ENCODE measurements at regions not wholly inside any gene's neighbourhood (a gene's known extent, or its start where the extent isn't known, plus 50 kb on each side); places are given as distances from the start of the nearest gene placed in this dataset.

DNA sequence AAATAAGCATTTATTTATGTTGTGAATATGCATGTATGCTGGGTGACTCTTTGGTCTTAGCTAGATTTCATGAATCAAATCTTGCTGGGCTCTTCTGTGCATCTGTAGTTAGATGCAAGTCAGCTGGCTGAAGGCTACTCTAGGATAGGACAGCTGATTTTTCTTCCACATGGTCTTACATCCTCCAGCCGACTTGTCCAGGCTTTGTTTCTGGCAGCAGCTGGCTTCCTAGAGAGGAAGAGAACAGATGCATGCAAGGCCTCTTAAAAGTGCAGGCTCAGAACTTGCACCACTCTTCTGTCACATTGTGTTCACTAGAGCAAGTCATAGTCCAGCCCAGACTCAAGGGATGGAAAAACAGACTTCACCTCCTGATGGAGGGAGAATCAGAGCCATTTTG lies 435.4 kb upstream of the STXBP6 start:
- DNase-seq: no peak
- TF ChIP-seq TAF1 (IDR thresholded peaks at IDR 0.05; ENCODE audit: borderline replicate concordance, low read depth, low read length) (no peak), YY1 (IDR thresholded peaks at IDR 0.05; ENCODE audit: low read depth) (no peak), NFIC (IDR thresholded peaks at IDR 0.05; ENCODE audit: borderline replicate concordance) (no peak), RFX5 (IDR thresholded peaks at IDR 0.05; ENCODE audit: low read length) (no peak), TCF12 (IDR thresholded peaks at IDR 0.05) (no peak)
- Histone ChIP-seq H3K4me2 (no peak overlapping the region), H3K4me3 (ENCODE audit: low read depth in 2 of 2, low read length in 1 of 2) (no peak overlapping the region), H3K9me3 (no peaks in the 10 kb centered on the region), H3K79me2 (ENCODE audit: insufficient read depth) (no peaks in the 10 kb centered on the region), H3F3A (replicated peaks; ENCODE audit: insufficient read depth) (no peaks in the 10 kb centered on the region), H3K27ac (ENCODE audit: low read depth in 2 of 2, low read length in 1 of 2) (no peak overlapping the region), H3K9ac (no peak overlapping the region), H3K27me3 (ENCODE audit: insufficient read depth) (no peaks in the 10 kb centered on the region), H3K36me3 (replicated peaks in 1 of 2; ENCODE audit: control insufficient read depth in 1 of 2, insufficient read depth in 2 of 2, low read length in 1 of 2) (no peaks in the 10 kb centered on the region), H2AFZ (ENCODE audit: low read depth) (no peak overlapping the region), H4K20me1 (ENCODE audit: insufficient read depth) (no peaks in the 10 kb centered on the region), H3K4me1 (ENCODE audit: control insufficient read depth in 1 of 2, insufficient read depth in 2 of 2, low read depth in 1 of 2, low read length in 1 of 2) (no peaks in the 10 kb centered on the region), H3K9me2 (no peaks in the 10 kb centered on the region)
- 0% methylated on average over 1 of the region's 1 CpG for WGBS (ENCODE audit: low lambda C conversion rate)
- ChIA-PET POLR2A (no interaction called here), CTCF (no interaction called here)

DNA sequence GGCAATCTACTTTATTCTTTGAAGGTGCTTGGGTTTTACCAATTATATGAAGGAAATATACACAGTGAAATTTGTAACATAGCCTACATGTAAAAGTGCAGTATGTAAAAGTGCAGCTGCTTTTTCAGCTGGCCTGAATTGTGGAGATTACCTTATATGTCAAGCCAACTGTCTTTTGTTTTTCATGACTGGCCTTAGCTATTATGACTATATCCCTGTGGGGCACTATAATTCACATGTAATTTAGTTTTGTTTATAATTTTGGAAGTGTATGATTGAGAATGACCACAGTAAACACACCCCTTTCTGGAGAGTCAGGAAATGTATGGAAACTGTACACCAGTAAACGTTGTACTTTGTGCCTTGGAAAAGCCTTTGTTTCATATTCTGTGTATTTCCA lies 435.0 kb upstream of the STXBP6 start:
- no peaks in the 10 kb centered on the region for H3F3A ChIP-seq (replicated peaks; ENCODE audit: insufficient read depth)
- ChIA-PET POLR2A (no interaction called here), CTCF (interaction anchor here (1.7 kb wide), 1 partner anchor 53 kb away, joined by 6 read pairs; no protein-coding TSS in a partner anchor)
- no peak for DNase-seq
- H3K4me2 ChIP-seq: no peak overlapping the region
- H3K36me3 ChIP-seq (replicated peaks in 1 of 2; ENCODE audit: control insufficient read depth in 1 of 2, insufficient read depth in 2 of 2, low read length in 1 of 2): no peaks in the 10 kb centered on the region
- no peak for TF ChIP-seq GATA2 (CRISPR knock-in tag; IDR thresholded peaks at IDR 0.05)
- TF ChIP-seq TAF1 (IDR thresholded peaks at IDR 0.05; ENCODE audit: borderline replicate concordance, low read depth, low read length): no peak
- TF ChIP-seq FOXM1 (IDR thresholded peaks at IDR 0.05; ENCODE audit: low read depth): no peak
- TF ChIP-seq NRF1 (IDR thresholded peaks at IDR 0.05; ENCODE audit: low read depth, low read length): no peak
- TF ChIP-seq EZH2phosphoT487 (IDR thresholded peaks at IDR 0.05; ENCODE audit: borderline replicate concordance, low read depth): no peak
- TF ChIP-seq, protein P1, sequence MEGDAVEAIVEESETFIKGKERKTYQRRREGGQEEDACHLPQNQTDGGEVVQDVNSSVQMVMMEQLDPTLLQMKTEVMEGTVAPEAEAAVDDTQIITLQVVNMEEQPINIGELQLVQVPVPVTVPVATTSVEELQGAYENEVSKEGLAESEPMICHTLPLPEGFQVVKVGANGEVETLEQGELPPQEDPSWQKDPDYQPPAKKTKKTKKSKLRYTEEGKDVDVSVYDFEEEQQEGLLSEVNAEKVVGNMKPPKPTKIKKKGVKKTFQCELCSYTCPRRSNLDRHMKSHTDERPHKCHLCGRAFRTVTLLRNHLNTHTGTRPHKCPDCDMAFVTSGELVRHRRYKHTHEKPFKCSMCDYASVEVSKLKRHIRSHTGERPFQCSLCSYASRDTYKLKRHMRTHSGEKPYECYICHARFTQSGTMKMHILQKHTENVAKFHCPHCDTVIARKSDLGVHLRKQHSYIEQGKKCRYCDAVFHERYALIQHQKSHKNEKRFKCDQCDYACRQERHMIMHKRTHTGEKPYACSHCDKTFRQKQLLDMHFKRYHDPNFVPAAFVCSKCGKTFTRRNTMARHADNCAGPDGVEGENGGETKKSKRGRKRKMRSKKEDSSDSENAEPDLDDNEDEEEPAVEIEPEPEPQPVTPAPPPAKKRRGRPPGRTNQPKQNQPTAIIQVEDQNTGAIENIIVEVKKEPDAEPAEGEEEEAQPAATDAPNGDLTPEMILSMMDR (IDR thresholded peaks at IDR 0.05): no peak
- no peak for TF ChIP-seq FOSL2 (IDR thresholded peaks at IDR 0.05; ENCODE audit: borderline replicate concordance, low read depth)
- no peak for TF ChIP-seq EP300 (IDR thresholded peaks at IDR 0.05; ENCODE audit: borderline replicate concordance in 1 of 2, low read depth in 1 of 2, low read length in 1 of 2)
- no peak for TF ChIP-seq POLR2AphosphoS5 (IDR thresholded peaks at IDR 0.05; ENCODE audit: low read depth, low read length)
- TF ChIP-seq SIN3A (IDR thresholded peaks at IDR 0.05; ENCODE audit: borderline replicate concordance, low read depth, low read length): no peak
- TF ChIP-seq, protein P2, sequence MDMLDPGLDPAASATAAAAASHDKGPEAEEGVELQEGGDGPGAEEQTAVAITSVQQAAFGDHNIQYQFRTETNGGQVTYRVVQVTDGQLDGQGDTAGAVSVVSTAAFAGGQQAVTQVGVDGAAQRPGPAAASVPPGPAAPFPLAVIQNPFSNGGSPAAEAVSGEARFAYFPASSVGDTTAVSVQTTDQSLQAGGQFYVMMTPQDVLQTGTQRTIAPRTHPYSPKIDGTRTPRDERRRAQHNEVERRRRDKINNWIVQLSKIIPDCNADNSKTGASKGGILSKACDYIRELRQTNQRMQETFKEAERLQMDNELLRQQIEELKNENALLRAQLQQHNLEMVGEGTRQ (IDR thresholded peaks at IDR 0.05; ENCODE audit: borderline replicate concordance, low read depth, low read length): no peak
- no peak for TF ChIP-seq TCF12 (IDR thresholded peaks at IDR 0.05)
- TF ChIP-seq RXRA (IDR thresholded peaks at IDR 0.05; ENCODE audit: borderline replicate concordance, low read depth): no peak
- TF ChIP-seq RFX5 (IDR thresholded peaks at IDR 0.05; ENCODE audit: low read length): no peak
- TF ChIP-seq, protein P3, sequence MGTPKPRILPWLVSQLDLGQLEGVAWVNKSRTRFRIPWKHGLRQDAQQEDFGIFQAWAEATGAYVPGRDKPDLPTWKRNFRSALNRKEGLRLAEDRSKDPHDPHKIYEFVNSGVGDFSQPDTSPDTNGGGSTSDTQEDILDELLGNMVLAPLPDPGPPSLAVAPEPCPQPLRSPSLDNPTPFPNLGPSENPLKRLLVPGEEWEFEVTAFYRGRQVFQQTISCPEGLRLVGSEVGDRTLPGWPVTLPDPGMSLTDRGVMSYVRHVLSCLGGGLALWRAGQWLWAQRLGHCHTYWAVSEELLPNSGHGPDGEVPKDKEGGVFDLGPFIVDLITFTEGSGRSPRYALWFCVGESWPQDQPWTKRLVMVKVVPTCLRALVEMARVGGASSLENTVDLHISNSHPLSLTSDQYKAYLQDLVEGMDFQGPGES (IDR thresholded peaks at IDR 0.05; ENCODE audit: low read depth, low read length): no peak
- no peaks in the 10 kb centered on the region for H3K9me2 ChIP-seq
- no peaks in the 10 kb centered on the region for H3K79me2 ChIP-seq (ENCODE audit: insufficient read depth)
- no peaks in the 10 kb centered on the region for H4K20me1 ChIP-seq (ENCODE audit: insufficient read depth)
- 0% methylated on average over 1 of the region's 1 CpG for WGBS (ENCODE audit: low lambda C conversion rate)
- no peak overlapping the region for H3K27ac ChIP-seq (ENCODE audit: low read depth in 2 of 2, low read length in 1 of 2)
- no peaks in the 10 kb centered on the region for H3K27me3 ChIP-seq (ENCODE audit: insufficient read depth)
- no peak overlapping the region for H3K9ac ChIP-seq
- no peak overlapping the region for H3K4me3 ChIP-seq (ENCODE audit: low read depth in 2 of 2, low read length in 1 of 2)
- no peaks in the 10 kb centered on the region for H3K9me3 ChIP-seq
- no peak overlapping the region for H2AFZ ChIP-seq (ENCODE audit: low read depth)
- H3K4me1 ChIP-seq (ENCODE audit: control insufficient read depth in 1 of 2, insufficient read depth in 2 of 2, low read depth in 1 of 2, low read length in 1 of 2): no peaks in the 10 kb centered on the region

Data from SK-N-SH (cell line).